HCT116 (cell line): ENCODE measurements at regions not wholly inside any gene's neighbourhood (a gene's known extent, or its start where the extent isn't known, plus 50 kb on each side); places are given as distances from the start of the nearest gene placed in this dataset.
A peak's percentile ranks its signal among the peaks of the same experiment; 100 is the strongest.

ENCODE experiments used
- ATAC-seq: fragments of 200-7000 bp; cut with Tn5 transposase; 2 replicates; pipeline ENCODE4 v1.9.1; 2020; ENCODE audit warnings: mild to moderate bottlenecking, moderate library complexity
- BruUV-seq: library from RNA; stranded (reverse); fragments of 400-500 nt; replicated peaks from 2 replicates; lab custom pipeline; 2021; lab: Mats Ljungman, UMichigan
- CTCF ChIA-PET: fragments of 300-600 bp; sonication (Branson Sonifier 250); formaldehyde crosslinking; loops from one replicate; lab custom pipeline; 2021; ENCODE audit warnings: antibody characterized with exemption; lab: Charles Lee
- POLR2A ChIA-PET: fragments of 300-600, 350-600 bp; sonication (Branson Sonifier 250); formaldehyde crosslinking; loops from one replicate; lab custom pipeline; 2021; ENCODE audit warnings: antibody characterized with exemption; lab: Charles Lee
- RAD21 ChIA-PET, 2 experiments: fragments of 300-600 bp; sonication (Branson Sonifier 250); formaldehyde crosslinking; loops; one replicate each; lab custom pipeline; 2023; ENCODE audit warnings: low total read pairs in 2 of 2; ENCODE audit not compliant: uncharacterized antibody in 2 of 2, unreplicated experiment in 2 of 2, low non-redundant PET in 1 of 2; lab: Charles Lee
- DNase-seq: peaks from one replicate; pipeline ENCODE4 v3.0.0-alpha.2; 2010; ENCODE audit warnings: low read depth, low spot score
- H2AFZ ChIP-seq: fragments of 200-600 bp; shearing (Covaris generic), sonication (generic); 2 replicates; pipeline ENCODE4 v1.6.1; 2017; ENCODE audit warnings: low read depth, mixed run types, mixed read lengths, antibody characterized with exemption, low read length; ENCODE audit not compliant: poor library complexity, severe bottlenecking
- H3K27ac ChIP-seq: 2 replicates; pipeline ENCODE4 v1.5.1; 2012; ENCODE audit warnings: low read depth, low read length
- H3K27me3 ChIP-seq: fragments of 200-600 bp; sonication (generic); 2 replicates; pipeline ENCODE4 v1.6.1; 2016; ENCODE audit warnings: mixed run types, low read length, mixed read lengths; ENCODE audit not compliant: insufficient read depth
- H3K36me3 ChIP-seq, 2 experiments: fragments of 200-500 bp in 1 of 2; fragments of 200-600 bp in 1 of 2; sonication (Bioruptor generic) in 1 of 2; sonication (generic) in 1 of 2; 2 replicates each; pipeline versions ENCODE4 v1.5.1 to v1.6.1; 2014 to 2016; ENCODE audit warnings: low read length in 2 of 2, inconsistent platforms in 1 of 2, mixed read lengths in 1 of 2, mixed run types in 1 of 2; ENCODE audit not compliant: insufficient read depth in 2 of 2, control insufficient read depth in 1 of 2
- H3K4me1 ChIP-seq, 2 experiments: fragments of 200-600 bp in 1 of 2; sonication (generic) in 1 of 2; 2 replicates each; pipeline versions ENCODE4 v1.5.1 to v1.6.1; 2012 to 2017; ENCODE audit warnings: low read length in 2 of 2, inconsistent platforms in 1 of 2, mild to moderate bottlenecking in 1 of 2, mixed read lengths in 1 of 2, mixed run types in 1 of 2, moderate library complexity in 1 of 2; ENCODE audit not compliant: insufficient read depth in 2 of 2, control insufficient read depth in 1 of 2
- H3K4me2 ChIP-seq: fragments of 200-600 bp; sonication (generic); 2 replicates; pipeline ENCODE4 v1.6.1; 2017; ENCODE audit warnings: mixed run types, low read length, mixed read lengths
- H3K4me3 ChIP-seq, 2 experiments: fragments of 200-600 bp in 1 of 2; sonication (generic) in 1 of 2; replicated peaks in 1 of 2; 2 replicates each; pipeline ENCODE4 v1.5.1; 2011 to 2016; ENCODE audit warnings: low read length in 2 of 2, control low read depth in 1 of 2, low read depth in 1 of 2, mild to moderate bottlenecking in 1 of 2, mixed read lengths in 1 of 2, mixed run types in 1 of 2
- H3K79me2 ChIP-seq: fragments of 200-600 bp; sonication (generic); 2 replicates; pipeline ENCODE4 v1.6.1; 2017; ENCODE audit warnings: mild to moderate bottlenecking, mixed run types, low read length, moderate library complexity, mixed read lengths; ENCODE audit not compliant: insufficient read depth
- H3K9ac ChIP-seq: fragments of 200-600 bp; sonication (generic); 2 replicates; pipeline ENCODE4 v1.6.1; 2016; ENCODE audit warnings: low read length, mixed read lengths
- H3K9me2 ChIP-seq: fragments of 200-600 bp; sonication (generic), shearing (Covaris generic); 2 replicates; pipeline ENCODE4 v1.6.1; 2017; ENCODE audit warnings: mixed run types, mild to moderate bottlenecking, moderate library complexity; ENCODE audit not compliant: insufficient read depth
- H3K9me3 ChIP-seq, 2 experiments: fragments of 200-500 bp in 1 of 2; fragments of 200-600 bp in 1 of 2; sonication (Bioruptor generic) in 1 of 2; sonication (generic) in 1 of 2; 2 replicates each; pipeline ENCODE4 v1.6.1; 2014 to 2017; ENCODE audit warnings: low read length in 2 of 2, mixed read lengths in 2 of 2, inconsistent platforms in 1 of 2, low read depth in 1 of 2, mild to moderate bottlenecking in 1 of 2, mixed run types in 1 of 2, moderate library complexity in 1 of 2; ENCODE audit not compliant: control insufficient read depth in 1 of 2, insufficient read depth in 1 of 2
- H4K20me1 ChIP-seq: fragments of 200-600 bp; sonication (generic), shearing (Covaris generic); 2 replicates; pipeline ENCODE4 v1.6.1; 2017; ENCODE audit warnings: mixed run types, mild to moderate bottlenecking, moderate library complexity; ENCODE audit not compliant: insufficient read depth
- CEBPB ChIP-seq: IDR thresholded peaks from 2 replicates; pipeline ENCODE4 v1.6.1; 2012; ENCODE audit warnings: low read depth
- EGR1 ChIP-seq: IDR thresholded peaks from 2 replicates; pipeline ENCODE4 v1.6.1; 2012; ENCODE audit warnings: low read depth
- ELF1 ChIP-seq: IDR thresholded peaks from 2 replicates; pipeline ENCODE4 v1.6.1; 2012; ENCODE audit warnings: low read depth, borderline replicate concordance
- FOSL1 ChIP-seq: IDR thresholded peaks from 2 replicates; pipeline ENCODE4 v1.6.1; 2012; ENCODE audit warnings: low read depth
- JUND ChIP-seq: IDR thresholded peaks from 2 replicates; pipeline ENCODE4 v1.6.1; 2012
- POLR2AphosphoS5 ChIP-seq: IDR thresholded peaks from 2 replicates; pipeline ENCODE4 v1.6.1; 2011; ENCODE audit warnings: mild to moderate bottlenecking, low read depth, low read length, moderate library complexity
- RAD21 ChIP-seq: IDR thresholded peaks from 2 replicates; pipeline ENCODE4 v1.6.1; 2012; ENCODE audit warnings: low read depth, mild to moderate bottlenecking
- REST ChIP-seq: IDR thresholded peaks from 2 replicates; pipeline ENCODE4 v1.6.1; 2012; ENCODE audit warnings: low read depth
- SIN3A ChIP-seq: IDR thresholded peaks from 2 replicates; pipeline ENCODE4 v1.6.1; 2012; ENCODE audit warnings: low read depth
- TCF7L2 ChIP-seq: IDR thresholded peaks from 2 replicates; pipeline ENCODE4 v1.7.0; 2011; ENCODE audit warnings: borderline replicate concordance, inconsistent platforms; ENCODE audit not compliant: insufficient read depth, insufficient read length; ENCODE audit errors: extremely low read depth
- ZBTB33 ChIP-seq: IDR thresholded peaks from 2 replicates; pipeline ENCODE4 v1.6.1; 2011; ENCODE audit warnings: mild to moderate bottlenecking, low read length, moderate library complexity; ENCODE audit not compliant: insufficient replicate concordance; ENCODE audit errors: extremely low read depth
- ZFX ChIP-seq: fragments of 450-650 bp; IDR thresholded peaks from 2 replicates; pipeline ENCODE4 v1.6.1; 2017
- ZNF274 ChIP-seq: fragments of 200-500 bp; sonication (Bioruptor generic); IDR thresholded peaks from 2 replicates; pipeline ENCODE4 v1.6.1; 2014; ENCODE audit warnings: mild to moderate bottlenecking, low read depth, low read length, inconsistent platforms
- intact Hi-C: fragments of 100-400 bp; cut with micrococcal nuclease; formaldehyde crosslinking; loops from 2 replicates; pipeline ENCODE4 v1.10.0; 2022
- TF ChIP-seq, protein P1 (sequence below): IDR thresholded peaks from 2 replicates; pipeline ENCODE4 v1.6.1; 2012
- TF ChIP-seq, protein P2 (sequence below): IDR thresholded peaks from 2 replicates; pipeline ENCODE4 v1.6.1; 2012
- TF ChIP-seq, protein P3 (sequence below), 3 experiments: fragments of 200-600 bp in 1 of 3; sonication (generic) in 1 of 3; IDR thresholded peaks in 2 of 3; conservative IDR thresholded peaks in 1 of 3; 2 replicates each; pipeline ENCODE4 v1.5.1; 2012 to 2017; ENCODE audit warnings: low read depth in 2 of 3, low read length in 2 of 3, antibody characterized with exemption in 1 of 3, borderline replicate concordance in 1 of 3, control low read depth in 1 of 3, mild to moderate bottlenecking in 1 of 3, mixed read lengths in 1 of 3, mixed run types in 1 of 3, moderate library complexity in 1 of 3; ENCODE audit not compliant: insufficient read depth in 1 of 3

GRCh38 chr4:158995965-158996364, 106.9 kb upstream of the RAPGEF2 start:
- ChIA-PET POLR2A (interaction anchor here (1.1 kb wide), 1 partner anchor 27 kb away, joined by 3 read pairs; no protein-coding TSS in a partner anchor), RAD21 (no interaction called here), CTCF (no interaction called here)
- no peaks in the 10 kb centered on the region for H3K36me3 ChIP-seq
- H3K4me2 ChIP-seq: peak overlapping the region; percentile 62; the same call in 1 of the 2 replicates
- intact Hi-C loops: no loop called here
- H3K9me2 ChIP-seq: no peaks in the 10 kb centered on the region
- no peak overlapping the region for H3K27ac ChIP-seq
- no peaks in the 10 kb centered on the region for H3K79me2 ChIP-seq
- H4K20me1 ChIP-seq: no peaks in the 10 kb centered on the region
- BruUV-seq: no TSS peak
- no peak overlapping the region for H3K4me3 ChIP-seq
- no peaks in the 10 kb centered on the region for H3K27me3 ChIP-seq
- no peak overlapping the region for H3K9ac ChIP-seq
- no peak for ATAC-seq
- H3K9me3 ChIP-seq: no peaks in the 10 kb centered on the region
- no peak for TF ChIP-seq JUND
- no peak for TF ChIP-seq SIN3A
- TF ChIP-seq ELF1: no peak
- no peak for TF ChIP-seq ZBTB33
- TF ChIP-seq CEBPB: no peak
- TF ChIP-seq REST: no peak
- no peak for TF ChIP-seq ZFX
- TF ChIP-seq, protein P1, sequence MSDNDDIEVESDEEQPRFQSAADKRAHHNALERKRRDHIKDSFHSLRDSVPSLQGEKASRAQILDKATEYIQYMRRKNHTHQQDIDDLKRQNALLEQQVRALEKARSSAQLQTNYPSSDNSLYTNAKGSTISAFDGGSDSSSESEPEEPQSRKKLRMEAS: no peak
- no peak for TF ChIP-seq TCF7L2
- TF ChIP-seq POLR2AphosphoS5: no peak
- TF ChIP-seq ZNF274: no peak
- no peak for TF ChIP-seq RAD21
- no peak for TF ChIP-seq EGR1
- TF ChIP-seq, protein P2, sequence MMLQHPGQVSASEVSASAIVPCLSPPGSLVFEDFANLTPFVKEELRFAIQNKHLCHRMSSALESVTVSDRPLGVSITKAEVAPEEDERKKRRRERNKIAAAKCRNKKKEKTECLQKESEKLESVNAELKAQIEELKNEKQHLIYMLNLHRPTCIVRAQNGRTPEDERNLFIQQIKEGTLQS: no peak
- no peak for TF ChIP-seq FOSL1
- TF ChIP-seq, protein P3, sequence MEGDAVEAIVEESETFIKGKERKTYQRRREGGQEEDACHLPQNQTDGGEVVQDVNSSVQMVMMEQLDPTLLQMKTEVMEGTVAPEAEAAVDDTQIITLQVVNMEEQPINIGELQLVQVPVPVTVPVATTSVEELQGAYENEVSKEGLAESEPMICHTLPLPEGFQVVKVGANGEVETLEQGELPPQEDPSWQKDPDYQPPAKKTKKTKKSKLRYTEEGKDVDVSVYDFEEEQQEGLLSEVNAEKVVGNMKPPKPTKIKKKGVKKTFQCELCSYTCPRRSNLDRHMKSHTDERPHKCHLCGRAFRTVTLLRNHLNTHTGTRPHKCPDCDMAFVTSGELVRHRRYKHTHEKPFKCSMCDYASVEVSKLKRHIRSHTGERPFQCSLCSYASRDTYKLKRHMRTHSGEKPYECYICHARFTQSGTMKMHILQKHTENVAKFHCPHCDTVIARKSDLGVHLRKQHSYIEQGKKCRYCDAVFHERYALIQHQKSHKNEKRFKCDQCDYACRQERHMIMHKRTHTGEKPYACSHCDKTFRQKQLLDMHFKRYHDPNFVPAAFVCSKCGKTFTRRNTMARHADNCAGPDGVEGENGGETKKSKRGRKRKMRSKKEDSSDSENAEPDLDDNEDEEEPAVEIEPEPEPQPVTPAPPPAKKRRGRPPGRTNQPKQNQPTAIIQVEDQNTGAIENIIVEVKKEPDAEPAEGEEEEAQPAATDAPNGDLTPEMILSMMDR (IDR thresholded peaks at IDR 0.05 in 2 of 3, conservative IDR thresholded peaks at IDR 0.05 in 1 of 3; ENCODE audit: borderline replicate concordance in 1 of 3, insufficient read depth in 1 of 3, low read depth in 2 of 3, low read length in 2 of 3): no peak
- H2AFZ ChIP-seq: peak overlapping the region; percentile 44
- DNase-seq: no peak
- H3K4me1 ChIP-seq: peaks cover 17 to 34% of the 10 kb centered on the region in 2 experiments
